ENCODE measurements at regions not wholly inside any gene's neighbourhood (a gene's known extent, or its start where the extent isn't known, plus 50 kb on each side); places are given as distances from the start of the nearest gene placed in this dataset.
A peak's percentile ranks its signal among the peaks of the same experiment; 100 is the strongest.

GRCh38 chr4:125994430-125994829 is 679.7 kb downstream of the FAT4 start:
- H3K36me3 ChIP-seq = no peaks in the 10 kb centered on the region
- no peaks in the 10 kb centered on the region for H3K27me3 ChIP-seq
- TF ChIP-seq CTCF (IDR thresholded peaks at IDR 0.05) = no peak
- peak in 1 of 4 donors; percentile 41 for TF ChIP-seq POLR2AphosphoS5 (IDR thresholded peaks at IDR 0.05)
- peaks cover 0 to 58% (median 25%) of the 10 kb centered on the region in 4 donors for H3K4me1 ChIP-seq
- DNase-seq = no peak
- 69 to 75% methylated on average over 1 of the region's 1 CpG for WGBS, 2 donors
- intact Hi-C loops (cut with DNase I) = loop anchor here (10.0 kb wide), 1 partner anchor 680 kb away; the partner anchor contains the start of gene FAT4
- H3K4me3 ChIP-seq = peak overlapping the region in 2 of 4 donors; percentile 6 to 16
- H3K27ac ChIP-seq = peak overlapping the region in 3 of 4 donors; percentile 59 to 73 (median 70)
- H3K9me3 ChIP-seq = no peaks in the 10 kb centered on the region

GRCh38 chr4:126004941-126005340 is 690.2 kb downstream of the FAT4 start:
- no peak for TF ChIP-seq CTCF (IDR thresholded peaks at IDR 0.05)
- TF ChIP-seq EP300 (IDR thresholded peaks at IDR 0.05) = no peak
- TF ChIP-seq POLR2A (IDR thresholded peaks at IDR 0.05) = no peak
- no peak for TF ChIP-seq POLR2AphosphoS5 (IDR thresholded peaks at IDR 0.05)
- intact Hi-C loops (cut with DNase I) = no loop called here
- H3K4me1 ChIP-seq = no peaks in the 10 kb centered on the region
- no peak overlapping the region for H3K4me3 ChIP-seq
- H3K9me3 ChIP-seq = peaks cover 0 to 3% (median 0%) of the 10 kb centered on the region in 4 donors
- no peaks in the 10 kb centered on the region for H3K27me3 ChIP-seq
- no peak for DNase-seq
- H3K36me3 ChIP-seq = no peaks in the 10 kb centered on the region
- WGBS, 2 donors = 40 to 45% methylated on average over 4 of the region's 4 CpGs
- no peak overlapping the region for H3K27ac ChIP-seq

- H3K9me3 ChIP-seq = peaks cover 0 to 5% (median 0%) of the 10 kb centered on the region in 4 donors
- intact Hi-C loops (cut with DNase I) = no loop called here
- no peak for TF ChIP-seq CTCF (IDR thresholded peaks at IDR 0.05)
- no peak for TF ChIP-seq POLR2A (IDR thresholded peaks at IDR 0.05)
- TF ChIP-seq EP300 (IDR thresholded peaks at IDR 0.05) = no peak
- no peak for TF ChIP-seq POLR2AphosphoS5 (IDR thresholded peaks at IDR 0.05)
- DNase-seq = no peak
- no peaks in the 10 kb centered on the region for H3K4me1 ChIP-seq
- 85 to 93% methylated on average over 3 of the region's 3 CpGs for WGBS, 2 donors
- H3K36me3 ChIP-seq = no peaks in the 10 kb centered on the region
- no peak overlapping the region for H3K4me3 ChIP-seq
- no peak overlapping the region for H3K27ac ChIP-seq
- H3K27me3 ChIP-seq = no peaks in the 10 kb centered on the region
Observed at GRCh38 chr4:126007142-126007541, 692.4 kb downstream of the FAT4 start.

GRCh38 chr4:126012691-126013290 is 698.0 kb downstream of the FAT4 start:
- 83 to 86% methylated on average over 3 of the region's 3 CpGs for WGBS, 2 donors

More at GRCh38 chr4:126012691-126013290, 698.0 kb downstream of the FAT4 start:
- Histone ChIP-seq H3K9me3 (peaks cover 0 to 5% (median 0%) of the 10 kb centered on the region in 4 donors), H3K27me3 (no peaks in the 10 kb centered on the region), H3K27ac (no peak overlapping the region), H3K36me3 (no peaks in the 10 kb centered on the region), H3K4me3 (no peak overlapping the region), H3K4me1 (no peaks in the 10 kb centered on the region)
- no peak for DNase-seq
- TF ChIP-seq POLR2AphosphoS5 (IDR thresholded peaks at IDR 0.05) = no peak
- no peak for TF ChIP-seq EP300 (IDR thresholded peaks at IDR 0.05)
- TF ChIP-seq CTCF (IDR thresholded peaks at IDR 0.05) = no peak
- no peak for TF ChIP-seq POLR2A (IDR thresholded peaks at IDR 0.05)
- intact Hi-C loops (cut with DNase I) = no loop called here
